ENCODE measurements at regions not wholly inside any gene's neighbourhood (a gene's known extent, or its start where the extent isn't known, plus 50 kb on each side); places are given as distances from the start of the nearest gene placed in this dataset.

GRCh38 chr1:4467241-4467640, 187.2 kb upstream of the AJAP1 start:
- no peaks in the 10 kb centered on the region for H3K36me3 ChIP-seq (ENCODE audit: control insufficient read depth in 4 of 4, insufficient read depth in 3 of 4, low read depth in 1 of 4, low read length in 3 of 4)
- H3K9ac ChIP-seq (ENCODE audit: low read depth in 1 of 2, low read length in 2 of 2), result no peak overlapping the region
- no peak for DNase-seq (ENCODE audit: low spot score)
- TF ChIP-seq ATF3 (IDR thresholded peaks at IDR 0.05), result no peak
- no peak for TF ChIP-seq RAD21 (IDR thresholded peaks at IDR 0.05)
- no peak for TF ChIP-seq YY1 (IDR thresholded peaks at IDR 0.05)
- no peak for TF ChIP-seq NR2F2 (IDR thresholded peaks at IDR 0.05)
- TF ChIP-seq TAF1 (conservative IDR thresholded peaks at IDR 0.05), result no peak
- no peak for TF ChIP-seq HNF4A (conservative IDR thresholded peaks at IDR 0.05)
- no peak for TF ChIP-seq MAX (IDR thresholded peaks at IDR 0.05)
- TF ChIP-seq ZBTB33 (IDR thresholded peaks at IDR 0.05), result no peak
- no peaks in the 10 kb centered on the region for H3K9me3 ChIP-seq (ENCODE audit: control insufficient read depth in 4 of 4, low read length in 3 of 4)
- H3K27ac ChIP-seq (ENCODE audit: low read depth in 1 of 2, low read length in 2 of 2), result no peak overlapping the region
- peaks cover 0 to 2% (median 0%) of the 10 kb centered on the region in 4 donors for H3K27me3 ChIP-seq (ENCODE audit: control insufficient read depth in 4 of 4, insufficient read depth in 4 of 4, low read length in 3 of 4)
- H3K4me1 ChIP-seq (ENCODE audit: control insufficient read depth in 4 of 4, insufficient read depth in 4 of 4, low read length in 3 of 4), result peaks cover 0 to 2% (median 0%) of the 10 kb centered on the region in 4 donors
- WGBS, result 82% methylated on average over 8 of the region's 8 CpGs
- H3K4me3 ChIP-seq (ENCODE audit: low read depth in 1 of 3, low read length in 3 of 3), result no peak overlapping the region

GRCh38 chr1:4468386-4468785, 186.0 kb upstream of the AJAP1 start:
- H3K27me3 ChIP-seq (ENCODE audit: control insufficient read depth in 4 of 4, insufficient read depth in 4 of 4, low read length in 3 of 4), result peaks cover 0 to 2% (median 0%) of the 10 kb centered on the region in 4 donors
- no peaks in the 10 kb centered on the region for H3K9me3 ChIP-seq (ENCODE audit: control insufficient read depth in 4 of 4, low read length in 3 of 4)
- H3K36me3 ChIP-seq (ENCODE audit: control insufficient read depth in 4 of 4, insufficient read depth in 3 of 4, low read depth in 1 of 4, low read length in 3 of 4), result no peaks in the 10 kb centered on the region
- H3K4me1 ChIP-seq (ENCODE audit: control insufficient read depth in 4 of 4, insufficient read depth in 4 of 4, low read length in 3 of 4), result no peaks in the 10 kb centered on the region
- 88% methylated on average over 8 of the region's 8 CpGs for WGBS
- no peak for DNase-seq (ENCODE audit: low spot score)
- no peak overlapping the region for H3K27ac ChIP-seq (ENCODE audit: low read depth in 1 of 2, low read length in 2 of 2)
- H3K9ac ChIP-seq (ENCODE audit: low read depth in 1 of 2, low read length in 2 of 2), result no peak overlapping the region
- no peak for TF ChIP-seq MAX (IDR thresholded peaks at IDR 0.05)
- TF ChIP-seq HNF4A (conservative IDR thresholded peaks at IDR 0.05), result no peak
- no peak for TF ChIP-seq JUND (IDR thresholded peaks at IDR 0.05)
- no peak for TF ChIP-seq HNF4G (IDR thresholded peaks at IDR 0.05)
- no peak for TF ChIP-seq NR2F2 (IDR thresholded peaks at IDR 0.05)
- no peak for TF ChIP-seq YY1 (IDR thresholded peaks at IDR 0.05)
- TF ChIP-seq RXRA (IDR thresholded peaks at IDR 0.05), result no peak
- TF ChIP-seq SP1 (IDR thresholded peaks at IDR 0.05), result no peak
- no peak for TF ChIP-seq REST (IDR thresholded peaks at IDR 0.05)
- TF ChIP-seq EGR1 (IDR thresholded peaks at IDR 0.05; ENCODE audit: low read depth in 2 of 2), result no peak
- no peak for TF ChIP-seq ZBTB33 (IDR thresholded peaks at IDR 0.05)
- no peak for TF ChIP-seq CTCF (IDR thresholded peaks at IDR 0.05; ENCODE audit: low read depth, low read length, missing input control)
- TF ChIP-seq FOXA1 (IDR thresholded peaks at IDR 0.05), result no peak
- TF ChIP-seq FOXA2 (IDR thresholded peaks at IDR 0.05), result no peak
- TF ChIP-seq RAD21 (IDR thresholded peaks at IDR 0.05), result no peak
- no peak for TF ChIP-seq ATF3 (IDR thresholded peaks at IDR 0.05)
- TF ChIP-seq TAF1 (conservative IDR thresholded peaks at IDR 0.05), result no peak
- TF ChIP-seq GABPA (IDR thresholded peaks at IDR 0.05 in 1 of 2, conservative IDR thresholded peaks at IDR 0.05 in 1 of 2), result no peak
- no peak overlapping the region for H3K4me3 ChIP-seq (ENCODE audit: low read depth in 1 of 3, low read length in 3 of 3)
